ENCODE measurements at regions not wholly inside any gene's neighbourhood (a gene's known extent, or its start where the extent isn't known, plus 50 kb on each side); places are given as distances from the start of the nearest gene placed in this dataset.
"Not testable (repeated sequence)": the region's sequence is repeated elsewhere in the genome, so short reads cannot be mapped to it uniquely, and the experiment has no call there.

DNA sequence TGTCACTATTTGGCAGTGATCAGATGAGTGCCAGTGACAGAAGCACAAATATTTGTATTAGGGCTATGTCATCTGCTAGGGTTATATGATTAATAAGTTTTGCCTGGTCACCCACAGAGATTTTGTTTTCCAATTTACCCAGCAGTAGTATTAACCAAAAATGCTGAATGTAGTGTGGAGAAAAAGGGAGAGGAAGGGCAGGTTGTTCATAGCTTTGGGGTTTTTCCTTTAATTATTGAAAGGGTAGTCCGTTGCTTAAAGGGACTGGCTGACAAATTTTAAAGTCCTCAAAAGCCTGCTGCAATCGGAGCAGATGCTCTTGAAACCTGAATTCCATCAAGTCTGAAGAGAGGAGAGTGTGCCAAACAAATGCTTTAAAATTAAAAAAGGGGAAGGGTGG is 237.9 kb upstream of the CCDC196 start:
- Histone ChIP-seq H3K27ac (no peak overlapping the region), H3K4me1 (replicated peaks) (no peaks in the 10 kb centered on the region), H3K4me3 (no peak overlapping the region), H3K36me3 (no peaks in the 10 kb centered on the region), H3K9me3 (replicated peaks) (no peaks in the 10 kb centered on the region), H3K27me3 (replicated peaks) (no peaks in the 10 kb centered on the region)
- no peak for DNase-seq (ENCODE audit: low read depth in 1 of 2, low spot score in 2 of 2)

DNA sequence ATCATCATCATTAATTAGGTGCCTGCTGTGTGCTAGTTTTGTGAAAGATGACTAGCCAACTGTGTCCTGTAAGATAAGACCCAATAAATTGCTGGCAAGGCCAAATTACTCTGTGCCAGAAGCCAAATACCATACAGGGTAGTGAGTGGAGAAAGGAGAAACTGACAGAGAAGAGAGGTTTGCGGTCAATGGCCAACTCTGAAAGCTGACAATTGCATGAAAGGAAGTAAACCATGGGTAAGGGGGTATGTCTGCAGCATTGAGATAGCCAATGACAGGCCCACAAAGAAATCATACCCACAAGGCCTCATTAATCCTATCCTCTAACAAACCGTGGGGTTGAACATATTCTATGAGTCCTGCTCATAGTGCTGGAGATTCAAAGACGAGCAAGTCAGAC is 236.6 kb upstream of the CCDC196 start:
- Histone ChIP-seq H3K4me1 (replicated peaks) (no peaks in the 10 kb centered on the region), H3K4me3 (no peak overlapping the region), H3K27ac (no peak overlapping the region), H3K9me3 (replicated peaks) (no peaks in the 10 kb centered on the region), H3K36me3 (no peaks in the 10 kb centered on the region), H3K27me3 (replicated peaks) (no peaks in the 10 kb centered on the region)
- DNase-seq (ENCODE audit: low read depth in 1 of 2, low spot score in 2 of 2) = no peak

DNA sequence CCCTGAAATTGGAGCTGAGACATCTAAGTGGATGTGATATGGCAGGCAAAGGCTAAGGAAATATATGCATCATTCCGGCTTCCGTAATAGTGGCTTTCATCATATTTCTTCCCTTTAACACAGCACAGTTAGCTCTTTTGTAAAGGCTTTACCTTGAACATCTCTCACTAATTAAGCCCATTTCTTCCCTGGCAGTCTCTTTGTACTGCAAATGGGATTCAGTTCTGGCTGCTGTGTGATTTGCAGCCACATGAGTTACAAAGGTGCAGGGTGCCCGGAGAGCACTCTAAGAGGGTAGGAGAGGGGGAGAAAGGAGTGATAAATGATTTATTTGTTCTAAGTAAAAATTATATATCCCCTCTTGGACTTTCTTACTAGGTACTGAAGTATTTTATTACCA is 232.1 kb upstream of the CCDC196 start:
- H3K27me3 ChIP-seq (replicated peaks) = no peaks in the 10 kb centered on the region
- no peak overlapping the region for H3K4me3 ChIP-seq
- H3K9me3 ChIP-seq (replicated peaks) = no peaks in the 10 kb centered on the region
- DNase-seq (ENCODE audit: low read depth in 1 of 2, low spot score in 2 of 2) = no peak
- H3K27ac ChIP-seq = no peak overlapping the region
- no peaks in the 10 kb centered on the region for H3K36me3 ChIP-seq
- H3K4me1 ChIP-seq (replicated peaks) = no peaks in the 10 kb centered on the region

DNA sequence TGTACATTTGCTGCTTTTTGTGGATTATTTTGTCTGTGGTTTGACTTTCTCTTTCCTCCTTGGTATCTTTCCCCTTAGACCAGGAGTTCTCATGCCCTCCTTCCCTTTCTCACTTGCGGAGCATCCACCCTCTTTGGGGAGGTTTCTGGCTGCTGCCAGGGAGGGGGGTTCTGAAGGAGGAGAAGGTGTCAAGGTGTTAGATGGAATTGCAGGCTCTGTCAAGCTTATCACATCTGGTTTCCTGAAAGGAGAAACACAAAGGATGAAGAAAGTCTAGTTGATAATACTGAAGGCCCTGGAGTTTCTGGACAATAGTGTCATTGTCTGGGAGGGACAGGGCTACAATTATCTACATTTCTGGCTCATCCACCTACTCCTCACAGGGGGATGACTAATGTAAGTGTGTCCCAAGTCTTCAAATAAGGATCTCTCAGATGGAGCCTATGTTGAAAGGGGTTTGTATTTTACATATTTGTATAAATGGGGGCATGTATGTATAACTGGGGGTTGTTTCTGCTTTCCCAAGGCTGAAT is 217.3 kb upstream of the CCDC196 start:
- DNase-seq (ENCODE audit: low read depth in 1 of 2, low spot score in 2 of 2) = no peak
- H3K27ac ChIP-seq = no peak overlapping the region
- no peaks in the 10 kb centered on the region for H3K27me3 ChIP-seq (replicated peaks)
- no peaks in the 10 kb centered on the region for H3K36me3 ChIP-seq
- H3K4me1 ChIP-seq (replicated peaks) = no peaks in the 10 kb centered on the region
- no peak overlapping the region for H3K4me3 ChIP-seq
- no peaks in the 10 kb centered on the region for H3K9me3 ChIP-seq (replicated peaks)

DNA sequence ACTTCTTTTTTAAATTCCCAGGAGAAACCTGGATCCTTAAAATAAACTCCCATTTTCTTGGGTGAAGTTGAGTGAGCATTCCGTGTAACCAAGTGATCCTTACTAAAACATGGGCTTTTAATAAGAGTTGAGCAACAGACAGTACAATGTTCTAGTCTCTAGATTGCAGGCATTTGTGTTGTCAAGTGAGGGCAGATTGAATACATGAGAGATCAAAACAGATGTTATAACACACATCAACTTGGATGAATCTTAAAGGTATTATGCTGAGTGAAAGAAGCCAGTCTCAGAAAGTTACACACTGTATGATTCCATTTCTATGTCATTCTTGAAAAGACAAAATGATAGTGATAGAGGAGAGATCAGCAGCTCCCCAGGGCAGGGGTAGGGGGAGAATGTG is 213.9 kb upstream of the CCDC196 start:
- no peak for DNase-seq (ENCODE audit: low read depth in 1 of 2, low spot score in 2 of 2)
- Histone ChIP-seq H3K27ac (no peak overlapping the region), H3K9me3 (replicated peaks) (no peaks in the 10 kb centered on the region), H3K27me3 (replicated peaks) (no peaks in the 10 kb centered on the region), H3K4me3 (no peak overlapping the region), H3K36me3 (no peaks in the 10 kb centered on the region), H3K4me1 (replicated peaks) (no peaks in the 10 kb centered on the region)

DNA sequence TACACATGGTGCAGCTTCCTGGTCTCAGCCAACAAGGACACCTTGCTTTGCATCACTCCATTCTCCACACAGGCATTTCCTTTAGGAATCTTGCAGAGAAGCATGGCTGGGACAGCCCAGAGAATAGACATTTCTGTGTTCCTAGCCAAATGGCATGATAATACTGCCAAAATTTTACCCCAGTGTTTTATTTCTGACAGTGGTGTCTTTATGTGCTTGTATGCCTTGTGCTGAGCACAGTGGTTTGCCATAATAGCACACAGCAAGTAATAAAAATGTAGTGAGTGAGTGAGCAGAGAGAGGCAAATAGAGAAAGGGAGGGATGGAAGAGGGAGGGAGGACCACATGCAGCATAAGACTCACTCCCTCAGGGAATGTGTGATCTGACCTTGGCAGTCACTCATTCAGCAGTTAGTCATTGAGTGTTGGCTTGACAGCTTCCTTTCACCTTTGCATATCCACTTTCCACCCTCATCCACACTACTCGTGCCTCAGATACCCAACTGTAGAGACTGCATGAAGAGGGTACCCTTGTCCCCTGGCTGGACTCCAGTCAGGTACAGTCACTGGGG is 212.8 kb upstream of the CCDC196 start:
- H3K27me3 ChIP-seq (replicated peaks) = no peaks in the 10 kb centered on the region
- DNase-seq (ENCODE audit: low read depth in 1 of 2, low spot score in 2 of 2) = no peak
- no peak overlapping the region for H3K27ac ChIP-seq
- H3K4me1 ChIP-seq (replicated peaks) = no peaks in the 10 kb centered on the region
- H3K9me3 ChIP-seq (replicated peaks) = no peaks in the 10 kb centered on the region
- H3K36me3 ChIP-seq = no peaks in the 10 kb centered on the region
- no peak overlapping the region for H3K4me3 ChIP-seq

DNA sequence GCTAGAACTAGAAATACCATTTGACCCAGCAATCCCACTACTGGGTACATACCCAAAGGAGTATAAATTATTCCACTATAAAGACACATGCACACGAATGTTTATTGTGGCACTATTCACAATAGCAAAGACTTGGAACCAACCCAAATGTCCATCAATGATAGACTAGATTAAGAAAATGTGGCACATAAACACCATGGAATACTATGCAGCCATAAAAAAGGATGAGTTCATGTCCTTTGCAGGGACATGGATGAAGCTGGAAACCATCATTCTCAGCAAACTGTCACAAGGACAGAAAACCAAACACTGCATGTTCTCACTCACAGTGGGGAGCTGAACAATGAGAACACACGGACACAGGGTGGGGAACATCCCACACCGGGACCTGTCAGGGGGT is 207.8 kb upstream of the CCDC196 start:
- H3K36me3 ChIP-seq; H3K4me1 ChIP-seq (replicated peaks); H3K9me3 ChIP-seq (replicated peaks); H3K27ac ChIP-seq; H3K4me3 ChIP-seq; DNase-seq (ENCODE audit: low read depth in 1 of 2, low spot score in 2 of 2); H3K27me3 ChIP-seq (replicated peaks): not testable (repeated sequence)

DNA sequence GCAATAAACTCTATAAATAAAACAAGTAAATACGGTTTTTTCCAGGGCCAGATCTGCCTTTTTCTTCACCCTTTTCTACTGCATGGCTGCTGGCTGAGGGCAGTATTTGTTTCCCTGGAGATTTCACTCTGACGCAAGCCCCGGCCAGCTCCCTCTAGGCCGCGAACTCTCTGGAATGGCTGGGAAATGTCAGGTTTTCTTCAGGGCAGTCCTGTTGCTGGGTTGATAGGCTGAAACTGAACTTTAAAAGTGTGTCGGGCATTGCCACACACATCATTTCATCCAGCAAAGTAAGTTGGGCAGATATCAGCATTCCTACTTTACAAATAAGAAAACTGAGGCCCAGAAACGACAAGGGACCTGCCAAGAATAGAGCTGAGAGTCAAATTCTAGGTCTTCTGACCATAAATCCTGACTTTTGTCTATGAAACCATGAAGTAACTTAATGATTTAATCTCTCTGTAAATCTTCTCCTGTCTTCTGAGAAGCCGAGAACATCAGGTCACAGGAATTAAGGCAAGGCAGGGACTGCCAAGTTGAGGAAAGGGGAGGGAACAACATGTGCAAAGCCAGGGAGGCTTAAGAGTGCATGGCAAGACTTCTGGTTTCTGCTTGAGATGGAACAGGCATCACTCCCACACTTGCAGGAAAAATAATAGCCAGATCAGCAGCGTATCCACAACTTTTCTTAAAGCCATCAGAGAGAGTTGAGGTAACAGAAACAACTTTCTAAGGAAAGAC is 205.0 kb upstream of the CCDC196 start:
- DNase-seq (ENCODE audit: low read depth in 1 of 2, low spot score in 2 of 2) = no peak
- no peak overlapping the region for H3K4me3 ChIP-seq
- no peaks in the 10 kb centered on the region for H3K9me3 ChIP-seq (replicated peaks)
- no peaks in the 10 kb centered on the region for H3K4me1 ChIP-seq (replicated peaks)
- no peaks in the 10 kb centered on the region for H3K27me3 ChIP-seq (replicated peaks)
- no peak overlapping the region for H3K27ac ChIP-seq
- H3K36me3 ChIP-seq = no peaks in the 10 kb centered on the region

DNA sequence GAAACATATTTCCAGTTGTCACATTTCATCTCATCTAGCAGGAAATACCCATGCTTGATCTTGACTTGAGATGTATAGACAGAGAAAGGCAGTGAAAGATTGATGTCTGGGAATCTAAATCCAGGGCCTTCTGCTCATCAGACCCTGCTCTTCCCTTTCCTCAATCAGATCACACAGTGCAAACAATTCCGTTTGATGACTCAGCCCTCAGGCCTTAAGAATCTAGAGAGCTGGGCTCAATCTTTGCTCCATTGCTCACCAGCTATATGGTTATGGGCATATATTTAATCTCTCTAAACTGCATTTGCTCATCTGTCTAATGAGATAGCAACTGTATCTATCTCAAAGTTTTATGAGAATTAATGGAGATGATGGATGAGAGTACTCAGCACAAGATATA is 201.8 kb upstream of the CCDC196 start:
- H3K4me3 ChIP-seq = no peak overlapping the region
- no peaks in the 10 kb centered on the region for H3K27me3 ChIP-seq (replicated peaks)

DNA sequence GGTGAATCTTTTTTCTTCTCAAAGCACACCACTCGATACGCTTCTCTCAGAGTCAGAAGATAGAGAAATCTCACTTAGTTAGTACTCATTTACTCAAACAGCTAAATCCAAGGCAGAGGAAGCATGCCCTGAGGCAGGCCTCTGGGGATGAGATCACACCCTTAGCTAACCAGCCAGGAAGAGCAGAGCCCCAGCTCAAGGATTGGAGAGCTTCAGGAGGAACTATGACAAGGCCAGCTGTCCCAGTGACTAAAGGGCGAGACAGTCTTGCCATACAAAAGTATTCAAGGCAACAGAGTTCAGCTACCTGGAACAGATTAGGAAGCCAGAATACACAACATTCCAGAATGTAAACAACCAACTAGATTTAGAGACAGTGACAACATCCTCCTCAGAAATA is 197.7 kb upstream of the CCDC196 start:
- H3K4me3 ChIP-seq = no peak overlapping the region
- H3K27me3 ChIP-seq (replicated peaks) = no peaks in the 10 kb centered on the region
- no peak overlapping the region for H3K27ac ChIP-seq
- H3K9me3 ChIP-seq (replicated peaks) = no peaks in the 10 kb centered on the region
- DNase-seq (ENCODE audit: low read depth in 1 of 2, low spot score in 2 of 2) = no peak
- H3K36me3 ChIP-seq = no peaks in the 10 kb centered on the region
- H3K4me1 ChIP-seq (replicated peaks) = no peaks in the 10 kb centered on the region

More for the DNA sequence above, 201.8 kb upstream of the CCDC196 start:
- Histone ChIP-seq H3K4me1 (replicated peaks) (no peaks in the 10 kb centered on the region), H3K27ac (no peak overlapping the region), H3K9me3 (replicated peaks) (no peaks in the 10 kb centered on the region), H3K36me3 (no peaks in the 10 kb centered on the region)
- DNase-seq (ENCODE audit: low read depth in 1 of 2, low spot score in 2 of 2) = no peak

DNA sequence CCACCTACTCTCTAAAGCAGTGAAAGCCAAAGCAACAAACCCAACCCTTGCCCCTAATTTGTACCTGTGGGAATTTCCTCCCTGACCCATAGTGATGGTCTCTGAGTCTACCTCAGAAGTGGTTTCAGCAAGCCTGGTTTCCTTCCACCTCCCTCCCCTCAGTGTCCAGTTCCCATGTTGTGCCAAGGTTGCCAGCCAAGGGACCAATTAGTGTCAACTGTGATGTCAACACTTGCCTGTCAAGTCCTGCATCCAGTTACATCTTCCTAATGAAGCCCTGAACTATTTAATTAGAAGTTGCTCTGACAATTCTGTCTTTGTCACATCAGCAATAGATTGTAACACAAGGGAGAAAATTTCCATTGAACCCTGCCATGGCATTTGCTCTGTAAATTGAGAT is 194.4 kb upstream of the CCDC196 start:
- DNase-seq (ENCODE audit: low read depth in 1 of 2, low spot score in 2 of 2) = no peak
- Histone ChIP-seq H3K27ac (no peak overlapping the region), H3K4me1 (replicated peaks) (no peaks in the 10 kb centered on the region), H3K36me3 (no peaks in the 10 kb centered on the region), H3K9me3 (replicated peaks) (no peaks in the 10 kb centered on the region), H3K4me3 (no peak overlapping the region), H3K27me3 (replicated peaks) (no peaks in the 10 kb centered on the region)

DNA sequence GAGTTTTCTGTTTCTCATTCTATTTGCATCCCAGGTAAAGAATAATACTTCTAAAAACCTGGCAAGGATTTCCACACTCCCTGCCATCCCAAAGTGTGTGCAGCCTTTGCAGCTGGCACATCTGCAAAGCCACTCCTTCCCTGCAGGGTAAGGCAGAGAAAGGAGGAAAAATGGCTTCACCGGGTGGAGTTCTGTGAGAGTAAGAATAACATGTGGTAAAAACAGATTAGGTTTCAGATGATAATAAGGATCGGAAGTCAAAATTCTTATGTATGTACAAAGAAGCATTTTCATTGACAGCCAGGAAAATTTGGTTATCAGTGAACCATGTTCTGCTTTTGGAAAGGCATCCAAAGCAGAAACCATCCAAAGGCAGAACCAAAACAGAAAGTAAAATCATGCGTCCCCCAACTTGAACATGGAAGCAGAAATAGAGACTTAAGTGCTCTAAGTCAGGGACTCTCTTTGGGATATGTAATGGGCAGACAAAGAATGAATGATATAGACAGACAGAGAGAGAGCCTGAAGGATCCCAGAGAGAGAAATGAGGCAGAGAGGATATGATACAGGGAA is 192.6 kb upstream of the CCDC196 start:
- Histone ChIP-seq H3K9me3 (replicated peaks) (no peaks in the 10 kb centered on the region), H3K27ac (no peak overlapping the region), H3K36me3 (no peaks in the 10 kb centered on the region), H3K27me3 (replicated peaks) (no peaks in the 10 kb centered on the region), H3K4me1 (replicated peaks) (no peaks in the 10 kb centered on the region), H3K4me3 (no peak overlapping the region)
- no peak for DNase-seq (ENCODE audit: low read depth in 1 of 2, low spot score in 2 of 2)

DNA sequence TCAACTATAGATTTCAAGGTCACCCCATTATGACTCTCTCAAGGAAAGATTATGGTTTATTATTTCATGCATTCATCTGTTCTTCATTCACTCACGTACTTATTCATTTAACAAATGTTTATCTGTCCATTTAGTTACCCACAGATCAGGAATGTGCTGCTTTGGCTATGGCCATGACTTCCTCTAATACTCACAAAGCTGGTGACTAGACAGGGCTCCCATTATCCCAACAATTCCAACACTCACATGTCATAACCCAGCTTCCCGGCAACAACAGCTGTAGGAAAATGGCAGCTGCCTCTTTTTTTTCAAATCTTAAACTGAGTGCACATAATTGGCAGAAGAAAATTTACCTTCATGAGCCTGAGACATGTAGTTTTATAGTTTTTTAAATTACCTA is 190.8 kb upstream of the CCDC196 start:
- H3K9me3 ChIP-seq (replicated peaks) = no peaks in the 10 kb centered on the region
- H3K36me3 ChIP-seq = no peaks in the 10 kb centered on the region
- H3K4me1 ChIP-seq (replicated peaks) = no peaks in the 10 kb centered on the region
- no peak overlapping the region for H3K27ac ChIP-seq
- no peak overlapping the region for H3K4me3 ChIP-seq
- DNase-seq (ENCODE audit: low read depth in 1 of 2, low spot score in 2 of 2) = no peak
- no peaks in the 10 kb centered on the region for H3K27me3 ChIP-seq (replicated peaks)

DNA sequence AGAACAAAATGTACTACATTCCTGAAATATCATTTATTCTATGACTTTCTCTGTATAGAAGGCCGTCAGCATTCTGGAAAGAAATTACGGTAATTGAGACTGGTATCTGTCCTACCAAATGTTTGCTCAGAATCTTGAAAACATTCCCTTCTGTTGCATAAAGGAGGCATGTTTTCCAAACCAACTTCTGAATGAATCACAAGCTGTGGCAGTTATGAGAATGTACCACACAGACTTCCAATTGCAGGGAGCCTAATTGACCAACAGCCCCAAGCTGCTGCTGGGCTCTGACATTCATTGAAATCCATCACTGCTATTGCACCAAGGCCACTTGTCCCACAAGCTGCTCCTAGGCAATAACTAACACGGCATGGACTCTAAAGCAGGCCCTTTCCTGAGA is 185.3 kb upstream of the CCDC196 start:
- no peak for DNase-seq (ENCODE audit: low read depth in 1 of 2, low spot score in 2 of 2)
- H3K27me3 ChIP-seq (replicated peaks) = no peaks in the 10 kb centered on the region
- H3K4me3 ChIP-seq = no peak overlapping the region
- no peaks in the 10 kb centered on the region for H3K4me1 ChIP-seq (replicated peaks)
- no peaks in the 10 kb centered on the region for H3K36me3 ChIP-seq
- H3K27ac ChIP-seq = no peak overlapping the region
- H3K9me3 ChIP-seq (replicated peaks) = no peaks in the 10 kb centered on the region

All from SJSA1 (cell line).